T-cell (primary cell): ENCODE measurements at regions not wholly inside any gene's neighbourhood (a gene's known extent, or its start where the extent isn't known, plus 50 kb on each side); places are given as distances from the start of the nearest gene placed in this dataset.

Source experiments
- ATAC-seq, 4 experiments: fragments of 200-7000 bp in 3 of 4; fragments of 150-1000 bp in 1 of 4; cut with Tn5 transposase; replicated peaks in 1 of 4; 1 replicate in 3 of 4; 2 replicates in 1 of 4; pipeline ENCODE4 v1.10.0; 2021; ENCODE audit warnings: moderate library complexity in 3 of 4, mild to moderate bottlenecking in 2 of 4, moderate number of reproducible peaks in 1 of 4
- CTCF ChIA-PET, 2 donors: fragments of 300-600 bp; sonication (Branson Sonifier 250); formaldehyde crosslinking; loops; one replicate each; lab custom pipeline; 2022; ENCODE audit warnings: antibody characterized with exemption in 2 of 2; lab: Charles Lee
- POLR2A ChIA-PET, 2 donors: fragments of 300-600 bp; sonication (Branson Sonifier 250); formaldehyde crosslinking; loops; one replicate each; lab custom pipeline; 2022; ENCODE audit warnings: antibody characterized with exemption in 2 of 2; lab: Charles Lee
- DNase-seq, 35 experiments: peaks; one replicate each; pipeline versions ENCODE4 v3.0.0 to v3.0.0-alpha.2; 2013 to 2023
- H3K27ac ChIP-seq: one replicate; pipeline ENCODE4 v1.5.1; 2013; ENCODE audit warnings: low read length
- H3K27me3 ChIP-seq, 2 experiments: replicated peaks in 1 of 2; 1 replicate in 1 of 2; 2 replicates in 1 of 2; pipeline versions ENCODE4 v1.6.1 to v1.7.0; 2013; ENCODE audit warnings: low read length in 1 of 2, mixed read lengths in 1 of 2; ENCODE audit not compliant: control insufficient read depth in 2 of 2, insufficient read depth in 2 of 2; ENCODE audit errors: extremely low read depth in 1 of 2
- H3K36me3 ChIP-seq, 2 donors: 1 replicate in 1 of 2; 2 replicates in 1 of 2; pipeline versions ENCODE4 v1.6.1 to v1.7.0; 2013; ENCODE audit warnings: low read length in 1 of 2; ENCODE audit not compliant: control insufficient read depth in 2 of 2, insufficient read depth in 1 of 2; ENCODE audit errors: extremely low read depth in 1 of 2
- H3K4me1 ChIP-seq, 2 experiments: 1 replicate in 1 of 2; 2 replicates in 1 of 2; pipeline versions ENCODE4 v1.6.1 to v1.7.0; 2013; ENCODE audit warnings: low read length in 2 of 2, mixed read lengths in 1 of 2; ENCODE audit not compliant: insufficient read depth in 2 of 2, control insufficient read depth in 1 of 2; ENCODE audit errors: extremely low read depth in 1 of 2
- H3K4me3 ChIP-seq, 2 donors: 1 replicate in 1 of 2; 2 replicates in 1 of 2; pipeline versions ENCODE4 v1.5.1 to v1.7.0; 2013; ENCODE audit warnings: mild to moderate bottlenecking in 2 of 2, low read length in 1 of 2, moderate library complexity in 1 of 2; ENCODE audit not compliant: control insufficient read depth in 1 of 2; ENCODE audit errors: extremely low read depth in 1 of 2
- H3K9me3 ChIP-seq: 2 replicates; pipeline ENCODE4 v1.7.0; 2013
- H3K27ac Mint-ChIP-seq, 2 donors: one replicate each; pipeline ENCODE4 v1.8.0; 2020 to 2021; ENCODE audit warnings: mild to moderate bottlenecking in 2 of 2, mixed read lengths in 2 of 2
- H3K27me3 Mint-ChIP-seq, 2 donors: one replicate each; pipeline ENCODE4 v1.8.0; 2021 to 2022; ENCODE audit warnings: mixed read lengths in 2 of 2
- H3K36me3 Mint-ChIP-seq: one replicate; pipeline ENCODE4 v1.8.0; 2021; ENCODE audit warnings: mixed read lengths
- H3K4me1 Mint-ChIP-seq, 3 donors: one replicate each; pipeline ENCODE4 v1.8.0; 2020 to 2022; ENCODE audit warnings: mixed read lengths in 3 of 3, mild to moderate bottlenecking in 1 of 3
- H3K4me3 Mint-ChIP-seq, 3 donors: one replicate each; pipeline ENCODE4 v1.8.0; 2020 to 2022; ENCODE audit warnings: mild to moderate bottlenecking in 3 of 3, mixed read lengths in 3 of 3, moderate library complexity in 3 of 3
- H3K9me3 Mint-ChIP-seq, 3 donors: one replicate each; pipeline ENCODE4 v1.8.0; 2020 to 2022; ENCODE audit warnings: mixed read lengths in 3 of 3
- WGBS: methylation state at CpG from one replicate; pipeline ENCODE4 v1.1.5; 2013; ENCODE audit warnings: missing lambda C conversion rate; ENCODE audit not compliant: insufficient coverage; 5-methylcytosine and 5-hydroxymethylcytosine counted together

GRCh38 chr19:29287061-29287460, 74.1 kb upstream of the UQCRFS1 start:
- Histone ChIP-seq H3K9me3 (no peaks in the 10 kb centered on the region), H3K4me1 (peaks cover 0 to 2% of the 10 kb centered on the region in 2 experiments), H3K27me3 (peaks cover 0 to 14% of the 10 kb centered on the region in 2 experiments), H3K27ac (no peak overlapping the region), H3K36me3 (no peaks in the 10 kb centered on the region), H3K4me3 (no peak overlapping the region)
- no peak overlapping the region for H3K27ac Mint-ChIP-seq
- ATAC-seq (no peak), DNase-seq (no peak)
- H3K36me3 Mint-ChIP-seq, result no peaks in the 10 kb centered on the region
- POLR2A ChIA-PET, result no interaction called here
- H3K27me3 Mint-ChIP-seq, result peaks cover 29 to 30% of the 10 kb centered on the region in 2 donors
- H3K4me1 Mint-ChIP-seq, result no peaks in the 10 kb centered on the region
- peaks cover 0 to 4% (median 0%) of the 10 kb centered on the region in 3 donors for H3K9me3 Mint-ChIP-seq
- 93% methylated on average over 3 of the region's 4 CpGs for WGBS
- no peak overlapping the region for H3K4me3 Mint-ChIP-seq
- CTCF ChIA-PET, result no interaction called here

DNA sequence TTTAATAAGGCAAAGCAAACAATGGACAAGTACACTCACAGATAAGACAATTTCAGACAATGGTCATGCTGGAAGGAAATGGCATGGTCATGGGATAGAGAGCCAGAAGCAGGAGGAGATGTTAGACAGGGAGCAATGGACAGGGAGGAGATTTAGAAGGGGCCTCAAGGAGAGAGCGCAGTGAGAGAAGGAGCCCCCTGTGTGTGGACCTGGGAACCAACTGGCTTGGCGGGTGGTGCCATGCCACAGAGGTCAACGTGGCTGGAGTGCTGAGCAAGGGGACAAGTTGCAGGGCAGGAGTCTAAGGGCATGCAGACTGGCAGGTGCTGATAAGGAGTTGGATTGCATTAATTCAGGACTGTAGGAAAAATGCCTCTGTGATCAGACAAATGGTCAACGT, 75.3 kb upstream of the UQCRFS1 start:
- ChIA-PET POLR2A (no interaction called here), CTCF (no interaction called here)
- no peaks in the 10 kb centered on the region for H3K9me3 ChIP-seq
- peaks cover 0 to 17% of the 10 kb centered on the region in 2 experiments for H3K27me3 ChIP-seq
- DNase-seq, result no peak
- H3K27ac Mint-ChIP-seq, result no peak overlapping the region
- no peaks in the 10 kb centered on the region for H3K36me3 ChIP-seq
- peaks cover 26 to 29% of the 10 kb centered on the region in 2 donors for H3K27me3 Mint-ChIP-seq
- H3K4me1 Mint-ChIP-seq, result no peaks in the 10 kb centered on the region
- no peak for ATAC-seq
- peaks cover 0 to 4% (median 0%) of the 10 kb centered on the region in 3 donors for H3K9me3 Mint-ChIP-seq
- H3K4me3 ChIP-seq, result no peak overlapping the region
- H3K27ac ChIP-seq, result no peak overlapping the region
- no peak overlapping the region for H3K4me3 Mint-ChIP-seq
- 85% methylated on average over 4 of the region's 4 CpGs for WGBS
- no peaks in the 10 kb centered on the region for H3K36me3 Mint-ChIP-seq
- H3K4me1 ChIP-seq, result peaks cover 0 to 3% of the 10 kb centered on the region in 2 experiments

DNA sequence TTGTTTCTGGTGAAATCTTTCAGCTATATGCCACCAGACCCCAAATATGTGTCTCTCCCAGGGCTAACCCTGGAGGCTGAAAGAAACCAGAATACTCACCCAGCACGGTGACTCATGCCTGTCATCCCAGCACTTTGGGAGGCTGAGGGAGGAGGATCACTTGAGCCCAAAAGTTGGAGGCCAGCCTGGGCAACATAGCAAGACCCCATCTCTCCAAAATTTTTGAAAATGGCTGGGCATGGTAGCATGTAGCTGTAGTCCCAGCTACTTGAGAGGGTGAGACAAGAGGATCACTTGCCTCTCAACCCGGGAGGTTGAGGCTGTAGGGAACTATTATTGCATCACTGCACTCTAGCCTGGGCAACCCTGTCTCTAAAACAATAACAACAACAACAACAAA, 76.1 kb upstream of the UQCRFS1 start:
- H3K4me1 Mint-ChIP-seq, result no peaks in the 10 kb centered on the region
- CTCF ChIA-PET, result no interaction called here
- H3K4me3 Mint-ChIP-seq, result no peak overlapping the region
- H3K27ac Mint-ChIP-seq, result no peak overlapping the region
- no peak for ATAC-seq
- Histone ChIP-seq H3K27me3 (peaks cover 0 to 14% of the 10 kb centered on the region in 2 experiments), H3K4me1 (peaks cover 0 to 11% of the 10 kb centered on the region in 2 experiments), H3K9me3 (no peaks in the 10 kb centered on the region), H3K27ac (no peak overlapping the region), H3K36me3 (no peaks in the 10 kb centered on the region), H3K4me3 (no peak overlapping the region)
- POLR2A ChIA-PET, result no interaction called here
- peaks cover 0 to 4% (median 0%) of the 10 kb centered on the region in 3 donors for H3K9me3 Mint-ChIP-seq
- no CpG with 5 or more reads among the region's 2 CpGs for WGBS
- H3K36me3 Mint-ChIP-seq, result no peaks in the 10 kb centered on the region
- H3K27me3 Mint-ChIP-seq, result peaks cover 23 to 29% of the 10 kb centered on the region in 2 donors
- DNase-seq, result no peak

GRCh38 chr19:29290853-29291252, 77.9 kb upstream of the UQCRFS1 start:
- ChIA-PET POLR2A (interaction anchor here in 1 of 2 donors (0.6 kb wide), 1 partner anchor 1092 kb away, joined by 3 read pairs; no protein-coding TSS in a partner anchor), CTCF (no interaction called here)
- H3K4me3 Mint-ChIP-seq, result no peak overlapping the region
- peaks cover 0 to 15% of the 10 kb centered on the region in 2 experiments for H3K4me1 ChIP-seq
- no peak overlapping the region for H3K4me3 ChIP-seq
- ATAC-seq (no peak), DNase-seq (no peak)
- no peaks in the 10 kb centered on the region for H3K36me3 Mint-ChIP-seq
- H3K27me3 ChIP-seq, result peaks cover 0 to 14% of the 10 kb centered on the region in 2 experiments
- no peak overlapping the region for H3K27ac Mint-ChIP-seq
- no peaks in the 10 kb centered on the region for H3K9me3 ChIP-seq
- no peaks in the 10 kb centered on the region for H3K36me3 ChIP-seq
- WGBS, result 48% methylated on average over 5 of the region's 5 CpGs
- peaks cover 23 to 25% of the 10 kb centered on the region in 2 donors for H3K27me3 Mint-ChIP-seq
- peaks cover 0 to 4% (median 0%) of the 10 kb centered on the region in 3 donors for H3K9me3 Mint-ChIP-seq
- H3K27ac ChIP-seq, result no peak overlapping the region
- H3K4me1 Mint-ChIP-seq, result peaks cover 0 to 3% (median 0%) of the 10 kb centered on the region in 3 donors

GRCh38 chr19:29292153-29292552, 79.2 kb upstream of the UQCRFS1 start:
- no peak overlapping the region for H3K27ac Mint-ChIP-seq
- POLR2A ChIA-PET, result no interaction called here
- no peaks in the 10 kb centered on the region for H3K36me3 Mint-ChIP-seq
- WGBS, result 94% methylated on average over 4 of the region's 5 CpGs
- H3K4me1 ChIP-seq, result peaks cover 0 to 14% of the 10 kb centered on the region in 2 experiments
- H3K27ac ChIP-seq, result no peak overlapping the region
- DNase-seq, result no peak
- H3K27me3 Mint-ChIP-seq, result peaks cover 25 to 27% of the 10 kb centered on the region in 2 donors
- H3K4me1 Mint-ChIP-seq, result peaks cover 0 to 3% (median 0%) of the 10 kb centered on the region in 3 donors
- H3K9me3 ChIP-seq, result no peaks in the 10 kb centered on the region
- CTCF ChIA-PET, result no interaction called here
- H3K36me3 ChIP-seq, result no peaks in the 10 kb centered on the region
- peaks cover 0 to 4% (median 0%) of the 10 kb centered on the region in 3 donors for H3K9me3 Mint-ChIP-seq
- ATAC-seq, result no peak
- H3K4me3 ChIP-seq, result no peak overlapping the region
- no peak overlapping the region for H3K4me3 Mint-ChIP-seq
- peaks cover 0 to 17% of the 10 kb centered on the region in 2 experiments for H3K27me3 ChIP-seq

DNA sequence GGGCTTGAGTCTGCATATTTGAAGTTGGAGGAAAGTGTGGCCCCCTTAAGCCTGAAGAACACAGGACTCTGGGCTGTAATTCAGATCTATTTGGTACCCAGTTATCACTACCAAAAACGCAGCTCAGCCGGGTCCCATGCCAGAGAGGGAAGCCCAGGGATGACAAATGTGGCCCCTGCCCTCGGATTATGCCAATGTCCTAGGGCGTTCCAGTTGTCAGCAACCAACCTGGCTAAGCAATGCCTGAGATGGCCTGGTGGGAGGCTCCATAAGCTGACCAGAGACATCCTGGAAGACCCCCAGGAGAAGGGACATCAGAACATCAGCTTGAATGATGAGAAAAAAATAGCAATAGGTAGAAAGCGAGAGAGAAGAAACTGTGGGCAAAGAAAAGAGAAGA, 79.6 kb upstream of the UQCRFS1 start:
- POLR2A ChIA-PET, result no interaction called here

More for the DNA sequence above, 79.6 kb upstream of the UQCRFS1 start:
- ATAC-seq, result no peak
- no peak overlapping the region for H3K27ac Mint-ChIP-seq
- H3K9me3 Mint-ChIP-seq, result peaks cover 0 to 4% (median 0%) of the 10 kb centered on the region in 3 donors
- Histone ChIP-seq H3K36me3 (no peaks in the 10 kb centered on the region), H3K9me3 (no peaks in the 10 kb centered on the region), H3K27me3 (peaks cover 0 to 18% of the 10 kb centered on the region in 2 experiments), H3K4me1 (peaks cover 0 to 14% of the 10 kb centered on the region in 2 experiments), H3K4me3 (no peak overlapping the region), H3K27ac (no peak overlapping the region)
- H3K36me3 Mint-ChIP-seq, result no peaks in the 10 kb centered on the region
- peaks cover 25 to 29% of the 10 kb centered on the region in 2 donors for H3K27me3 Mint-ChIP-seq
- DNase-seq, result no peak
- 76% methylated on average over 5 of the region's 5 CpGs for WGBS
- peaks cover 0 to 3% (median 0%) of the 10 kb centered on the region in 3 donors for H3K4me1 Mint-ChIP-seq
- no peak overlapping the region for H3K4me3 Mint-ChIP-seq
- CTCF ChIA-PET, result no interaction called here
